H1 (cell line): ENCODE measurements at regions not wholly inside any gene's neighbourhood (a gene's known extent, or its start where the extent isn't known, plus 50 kb on each side); places are given as distances from the start of the nearest gene placed in this dataset.

Source experiments
- CTCF ChIA-PET: fragments of 300-600 bp; sonication (Branson Sonifier 250); formaldehyde crosslinking; loops from one replicate; lab custom pipeline; 2021; ENCODE audit not compliant: partially characterized antibody; lab: Charles Lee
- POLR2A ChIA-PET: fragments of 300-600 bp; sonication (Branson Sonifier 250); formaldehyde crosslinking; loops from one replicate; lab custom pipeline; 2021; ENCODE audit warnings: inconsistent platforms; ENCODE audit not compliant: partially characterized antibody; lab: Charles Lee
- DNase-seq, 2 experiments: peaks; one replicate each; pipeline versions ENCODE4 v3.0.0 to v3.0.0-alpha.2; 2010 to 2022; ENCODE audit warnings: low spot score in 2 of 2, low read depth in 1 of 2, mixed read lengths in 1 of 2
- FAIRE-seq: peaks from 2 replicates; lab custom pipeline; 2011; peaks lifted over from hg19 to GRCh38; lab: Jason Lieb, UNC
- H2AFZ ChIP-seq: 2 replicates; pipeline ENCODE4 v1.8.1; 2012; ENCODE audit warnings: low read length, inconsistent platforms
- H2AK5ac ChIP-seq: 2 replicates; pipeline ENCODE4 v1.6.1; 2013; ENCODE audit warnings: low read depth, low read length
- H2BK120ac ChIP-seq: replicated peaks from 2 replicates; pipeline ENCODE3; 2013; ENCODE audit warnings: low read depth, low read length, inconsistent platforms
- H2BK12ac ChIP-seq: 2 replicates; pipeline ENCODE4 v1.6.1; 2013; ENCODE audit warnings: low read depth, low read length
- H2BK15ac ChIP-seq: 2 replicates; pipeline ENCODE4 v1.6.1; 2013; ENCODE audit warnings: low read length
- H2BK20ac ChIP-seq: 2 replicates; pipeline ENCODE4 v1.6.1; 2013; ENCODE audit warnings: low read length
- H2BK5ac ChIP-seq: 2 replicates; pipeline ENCODE4 v1.6.1; 2013; ENCODE audit warnings: low read depth, low read length
- H3K14ac ChIP-seq: 2 replicates; pipeline ENCODE4 v1.6.1; 2013; ENCODE audit warnings: inconsistent platforms; ENCODE audit not compliant: insufficient read length
- H3K18ac ChIP-seq: 2 replicates; pipeline ENCODE4 v1.6.1; 2013; ENCODE audit warnings: low read length; ENCODE audit errors: extremely low read depth
- H3K23ac ChIP-seq: 2 replicates; pipeline ENCODE4 v1.6.1; 2013; ENCODE audit warnings: inconsistent platforms; ENCODE audit not compliant: insufficient read length
- H3K23me2 ChIP-seq: 2 replicates; pipeline ENCODE4 v1.6.1; 2013; ENCODE audit warnings: low read depth, low read length
- H3K27ac ChIP-seq: 2 replicates; pipeline ENCODE4 v1.6.1; 2011; ENCODE audit warnings: low read depth, low read length, inconsistent platforms
- H3K27me3 ChIP-seq, 4 experiments: replicated peaks in 1 of 4; 1 replicate in 1 of 4; 2 replicates in 3 of 4; pipeline versions ENCODE4 v1.6.1 to v1.8.1; 2011 to 2013; ENCODE audit warnings: low read length in 3 of 4, mild to moderate bottlenecking in 3 of 4, inconsistent platforms in 2 of 4, mixed read lengths in 2 of 4, moderate library complexity in 1 of 4; ENCODE audit not compliant: control insufficient read depth in 3 of 4, insufficient read depth in 3 of 4; ENCODE audit errors: extremely low read depth in 1 of 4
- H3K36me3 ChIP-seq, 4 experiments: 2 replicates each; pipeline versions ENCODE4 v1.6.1 to v1.8.1; 2011 to 2013; ENCODE audit warnings: mild to moderate bottlenecking in 4 of 4, low read length in 3 of 4, moderate library complexity in 2 of 4, control low read depth in 1 of 4, inconsistent platforms in 1 of 4; ENCODE audit not compliant: insufficient read depth in 4 of 4, control insufficient read depth in 2 of 4
- H3K4ac ChIP-seq: replicated peaks from 2 replicates; pipeline ENCODE3; 2013; ENCODE audit warnings: low read length, low read depth, mixed read lengths, inconsistent platforms; ENCODE audit not compliant: insufficient read length
- H3K4me1 ChIP-seq, 4 experiments: replicated peaks in 1 of 4; 1 replicate in 1 of 4; 2 replicates in 3 of 4; pipeline versions ENCODE4 v1.6.1 to v1.8.1; 2011 to 2013; ENCODE audit warnings: low read length in 3 of 4, inconsistent platforms in 2 of 4, mixed read lengths in 1 of 4; ENCODE audit not compliant: insufficient read depth in 4 of 4, control insufficient read depth in 3 of 4
- H3K4me2 ChIP-seq, 2 experiments: 2 replicates each; pipeline versions ENCODE4 v1.6.1 to v1.8.1; 2011 to 2013; ENCODE audit warnings: low read depth in 2 of 2, low read length in 2 of 2, control low read depth in 1 of 2, inconsistent platforms in 1 of 2, mild to moderate bottlenecking in 1 of 2; ENCODE audit not compliant: insufficient read depth in 1 of 2
- H3K4me3 ChIP-seq, 4 experiments: fragments of 200-600, 300-600 bp in 1 of 4; sonication (generic), shearing (Covaris generic), sonication (Bioruptor Twin) in 1 of 4; 2 replicates each; pipeline versions ENCODE4 v1.5.1 to v1.8.1; 2011 to 2016; ENCODE audit warnings: low read length in 4 of 4, low read depth in 3 of 4, control low read depth in 2 of 4, inconsistent platforms in 2 of 4, mild to moderate bottlenecking in 2 of 4, mixed read lengths in 1 of 4, moderate library complexity in 1 of 4; ENCODE audit not compliant: insufficient read depth in 2 of 4; ENCODE audit errors: extremely low read depth in 1 of 4
- H3K56ac ChIP-seq: replicated peaks from 2 replicates; pipeline ENCODE3; 2013; ENCODE audit warnings: low read depth, mild to moderate bottlenecking, mixed read lengths, low read length, inconsistent platforms; ENCODE audit not compliant: insufficient read length
- H3K79me1 ChIP-seq: 2 replicates; pipeline ENCODE4 v1.6.1; 2013; ENCODE audit warnings: low read depth, low read length, control low read depth
- H3K79me2 ChIP-seq, 2 experiments: 2 replicates each; pipeline versions ENCODE4 v1.6.1 to v1.8.1; 2012 to 2013; ENCODE audit warnings: low read length in 2 of 2, mild to moderate bottlenecking in 2 of 2, inconsistent platforms in 1 of 2; ENCODE audit not compliant: insufficient read depth in 2 of 2, control insufficient read depth in 1 of 2
- H3K9ac ChIP-seq, 4 experiments: replicated peaks in 1 of 4; 1 replicate in 1 of 4; 2 replicates in 3 of 4; pipeline versions ENCODE4 v1.6.1 to v1.8.1; 2011 to 2013; ENCODE audit warnings: low read depth in 3 of 4, low read length in 3 of 4, control low read depth in 2 of 4, mild to moderate bottlenecking in 2 of 4, moderate library complexity in 2 of 4, inconsistent platforms in 1 of 4; ENCODE audit errors: extremely low read depth in 1 of 4
- H3K9me3 ChIP-seq, 2 experiments: 2 replicates each; pipeline versions ENCODE4 v1.6.1 to v1.8.1; 2012 to 2013; ENCODE audit warnings: mild to moderate bottlenecking in 2 of 2, moderate library complexity in 2 of 2, control low read depth in 1 of 2, inconsistent platforms in 1 of 2, low read depth in 1 of 2, low read length in 1 of 2, mixed read lengths in 1 of 2; ENCODE audit not compliant: insufficient read depth in 2 of 2
- H4K20me1 ChIP-seq, 2 experiments: replicated peaks in 1 of 2; 2 replicates each; pipeline versions ENCODE3 to v1.8.1; 2011 to 2013; ENCODE audit warnings: inconsistent platforms in 2 of 2, low read length in 2 of 2, mild to moderate bottlenecking in 1 of 2; ENCODE audit not compliant: insufficient read depth in 2 of 2, control insufficient read depth in 1 of 2
- H4K5ac ChIP-seq: 2 replicates; pipeline ENCODE4 v1.6.1; 2013; ENCODE audit warnings: low read length, low read depth, mixed read lengths, inconsistent platforms; ENCODE audit not compliant: insufficient read length
- H4K8ac ChIP-seq: 2 replicates; pipeline ENCODE4 v1.8.0; 2013; ENCODE audit warnings: mild to moderate bottlenecking, moderate library complexity, low read length, inconsistent platforms; ENCODE audit not compliant: insufficient read depth; ENCODE audit errors: extremely low read depth
- H4K91ac ChIP-seq: replicated peaks from 2 replicates; pipeline ENCODE3; 2013; ENCODE audit warnings: low read length, mixed read lengths, inconsistent platforms; ENCODE audit not compliant: insufficient read length
- BACH1 ChIP-seq: IDR thresholded peaks from 2 replicates; pipeline ENCODE4 v1.6.1; 2012; ENCODE audit warnings: low read length, improper control_type of control experiment
- CBX5 ChIP-seq: fragments of 300-800, 300-1000 bp; sonication (generic); IDR thresholded peaks from 2 replicates; pipeline ENCODE4 v1.7.1; 2016; ENCODE audit warnings: antibody characterized with exemption, low read length, low read depth
- CHD2 ChIP-seq: IDR thresholded peaks from 2 replicates; pipeline ENCODE4 v1.6.1; 2012; ENCODE audit warnings: low read length, improper control_type of control experiment
- CTBP2 ChIP-seq: IDR thresholded peaks from 2 replicates; pipeline ENCODE4 v1.7.0; 2011; ENCODE audit warnings: borderline replicate concordance, mild to moderate bottlenecking, moderate library complexity, mixed read lengths, low read length; ENCODE audit not compliant: insufficient read depth, insufficient read length
- POLR2A ChIP-seq, 2 experiments: IDR thresholded peaks; 1 replicate in 1 of 2; 2 replicates in 1 of 2; pipeline ENCODE4 v1.6.1; 2011; ENCODE audit warnings: low read depth in 2 of 2, low read length in 2 of 2, mild to moderate bottlenecking in 2 of 2; ENCODE audit errors: control extremely low read depth in 1 of 2
- POU5F1 ChIP-seq: IDR thresholded peaks from 2 replicates; pipeline ENCODE4 v1.6.1; 2011; ENCODE audit warnings: low read depth, mild to moderate bottlenecking, low read length, moderate library complexity
- SIN3A ChIP-seq, 2 experiments: IDR thresholded peaks in 1 of 2; conservative IDR thresholded peaks in 1 of 2; 2 replicates each; pipeline ENCODE4 v1.6.1; 2011 to 2012; ENCODE audit warnings: low read length in 2 of 2, improper control_type of control experiment in 1 of 2, low read depth in 1 of 2, mild to moderate bottlenecking in 1 of 2
- TAF7 ChIP-seq: optimal IDR thresholded peaks from 2 replicates; pipeline ENCODE3; 2011; ENCODE audit warnings: low read depth, mild to moderate bottlenecking, inconsistent platforms, low read length, moderate library complexity, borderline replicate concordance
- TBP ChIP-seq: IDR thresholded peaks from 2 replicates; pipeline ENCODE4 v1.6.1; 2011; ENCODE audit warnings: low read depth, low read length, improper control_type of control experiment
- WGBS, 2 experiments: shearing (Covaris generic) in 1 of 2; methylation state at CpG; one replicate each; pipeline versions ENCODE4 v1.1.6 to v1.1.7; 2013 to 2015; ENCODE audit warnings: low lambda C conversion rate in 2 of 2, mixed read lengths in 2 of 2, inconsistent platforms in 1 of 2, low coverage in 1 of 2, missing lambda C conversion rate in 1 of 2; ENCODE audit not compliant: insufficient replicate concordance in 2 of 2, insufficient coverage in 1 of 2, insufficient read length in 1 of 2; ENCODE audit errors: extremely low coverage in 1 of 2, missing lambda C conversion rate in 1 of 2; 5-methylcytosine and 5-hydroxymethylcytosine counted together
- TF ChIP-seq, protein P1 (sequence below), 3 experiments: IDR thresholded peaks; 1 replicate in 2 of 3; 2 replicates in 1 of 3; pipeline versions ENCODE4 v1.5.1 to v1.6.1; 2011; ENCODE audit warnings: low read length in 3 of 3, mild to moderate bottlenecking in 3 of 3, inconsistent platforms in 2 of 3, low read depth in 1 of 3, moderate library complexity in 1 of 3; ENCODE audit not compliant: insufficient read depth in 1 of 3; ENCODE audit errors: control extremely low read depth in 1 of 3
- TF ChIP-seq, protein P2 (sequence below): IDR thresholded peaks from 2 replicates; pipeline ENCODE4 v1.6.1; 2012; ENCODE audit warnings: low read length, inconsistent platforms

DNA sequence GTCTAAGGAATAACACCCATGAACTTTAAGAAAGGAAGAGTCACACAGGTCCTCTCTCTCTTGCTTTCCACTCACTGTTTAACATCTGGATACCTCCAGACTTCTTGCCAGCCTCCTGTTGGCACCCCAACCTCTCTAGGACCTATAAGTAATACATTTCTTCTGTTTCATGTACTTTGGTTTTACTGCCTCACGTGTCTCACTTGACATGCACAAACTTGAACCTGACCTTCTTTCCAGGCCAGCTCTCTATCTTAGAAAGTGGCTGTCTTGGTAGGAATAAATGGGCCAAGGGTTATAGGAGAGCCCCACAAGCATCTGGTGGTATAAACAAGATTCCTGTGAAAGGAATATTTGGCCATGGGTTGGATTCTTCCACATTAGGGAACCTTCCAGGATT lies 614.8 kb upstream of the AGA start:
- H2BK12ac ChIP-seq, result no peak overlapping the region
- no peak overlapping the region for H2BK120ac ChIP-seq
- CTCF ChIA-PET, result no interaction called here
- 88% methylated on average over 1 of the region's 1 CpG; no CpG with 5 or more reads in 1 of the 2 experiments for WGBS, 2 experiments
- H4K91ac ChIP-seq, result no peak overlapping the region
- no peak for FAIRE-seq
- H3K27ac ChIP-seq, result no peak overlapping the region
- TF ChIP-seq TAF7, result no peak
- TF ChIP-seq SIN3A (conservative IDR thresholded peaks at IDR 0.05 in 1 of 2, IDR thresholded peaks at IDR 0.05 in 1 of 2; ENCODE audit: low read depth in 1 of 2, low read length in 2 of 2), result no peak
- no peak for TF ChIP-seq POU5F1
- TF ChIP-seq, protein P1, sequence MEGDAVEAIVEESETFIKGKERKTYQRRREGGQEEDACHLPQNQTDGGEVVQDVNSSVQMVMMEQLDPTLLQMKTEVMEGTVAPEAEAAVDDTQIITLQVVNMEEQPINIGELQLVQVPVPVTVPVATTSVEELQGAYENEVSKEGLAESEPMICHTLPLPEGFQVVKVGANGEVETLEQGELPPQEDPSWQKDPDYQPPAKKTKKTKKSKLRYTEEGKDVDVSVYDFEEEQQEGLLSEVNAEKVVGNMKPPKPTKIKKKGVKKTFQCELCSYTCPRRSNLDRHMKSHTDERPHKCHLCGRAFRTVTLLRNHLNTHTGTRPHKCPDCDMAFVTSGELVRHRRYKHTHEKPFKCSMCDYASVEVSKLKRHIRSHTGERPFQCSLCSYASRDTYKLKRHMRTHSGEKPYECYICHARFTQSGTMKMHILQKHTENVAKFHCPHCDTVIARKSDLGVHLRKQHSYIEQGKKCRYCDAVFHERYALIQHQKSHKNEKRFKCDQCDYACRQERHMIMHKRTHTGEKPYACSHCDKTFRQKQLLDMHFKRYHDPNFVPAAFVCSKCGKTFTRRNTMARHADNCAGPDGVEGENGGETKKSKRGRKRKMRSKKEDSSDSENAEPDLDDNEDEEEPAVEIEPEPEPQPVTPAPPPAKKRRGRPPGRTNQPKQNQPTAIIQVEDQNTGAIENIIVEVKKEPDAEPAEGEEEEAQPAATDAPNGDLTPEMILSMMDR (IDR thresholded peaks at IDR 0.05; ENCODE audit: control extremely low read depth in 1 of 3, insufficient read depth in 1 of 3, low read depth in 1 of 3, low read length in 3 of 3), result no peak
- no peak for TF ChIP-seq BACH1
- no peak for TF ChIP-seq CHD2
- TF ChIP-seq, protein P2, sequence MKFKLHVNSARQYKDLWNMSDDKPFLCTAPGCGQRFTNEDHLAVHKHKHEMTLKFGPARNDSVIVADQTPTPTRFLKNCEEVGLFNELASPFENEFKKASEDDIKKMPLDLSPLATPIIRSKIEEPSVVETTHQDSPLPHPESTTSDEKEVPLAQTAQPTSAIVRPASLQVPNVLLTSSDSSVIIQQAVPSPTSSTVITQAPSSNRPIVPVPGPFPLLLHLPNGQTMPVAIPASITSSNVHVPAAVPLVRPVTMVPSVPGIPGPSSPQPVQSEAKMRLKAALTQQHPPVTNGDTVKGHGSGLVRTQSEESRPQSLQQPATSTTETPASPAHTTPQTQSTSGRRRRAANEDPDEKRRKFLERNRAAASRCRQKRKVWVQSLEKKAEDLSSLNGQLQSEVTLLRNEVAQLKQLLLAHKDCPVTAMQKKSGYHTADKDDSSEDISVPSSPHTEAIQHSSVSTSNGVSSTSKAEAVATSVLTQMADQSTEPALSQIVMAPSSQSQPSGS, result no peak
- TF ChIP-seq CTBP2, result no peak
- no peak for TF ChIP-seq CBX5
- no peak for TF ChIP-seq TBP
- no peak for TF ChIP-seq POLR2A (IDR thresholded peaks at IDR 0.05; ENCODE audit: control extremely low read depth in 1 of 2, low read depth in 2 of 2, low read length in 2 of 2)
- H2AFZ ChIP-seq, result no peak overlapping the region
- no peak overlapping the region for H3K9ac ChIP-seq
- no peak overlapping the region for H2BK5ac ChIP-seq
- H3K27me3 ChIP-seq, result no peaks in the 10 kb centered on the region
- H3K23ac ChIP-seq, result no peak overlapping the region
- no peak overlapping the region for H2BK15ac ChIP-seq
- POLR2A ChIA-PET, result no interaction called here
- H4K5ac ChIP-seq, result no peak overlapping the region
- H4K8ac ChIP-seq, result no peak overlapping the region
- no peak overlapping the region for H3K4ac ChIP-seq
- H3K14ac ChIP-seq, result no peak overlapping the region
- H2AK5ac ChIP-seq, result no peak overlapping the region
- no peaks in the 10 kb centered on the region for H3K36me3 ChIP-seq
- H3K23me2 ChIP-seq, result no peaks in the 10 kb centered on the region
- H3K79me1 ChIP-seq, result no peaks in the 10 kb centered on the region
- H3K56ac ChIP-seq, result no peak overlapping the region
- no peaks in the 10 kb centered on the region for H3K79me2 ChIP-seq
- no peaks in the 10 kb centered on the region; a peak in 1 of 7 replicates for H3K4me1 ChIP-seq
- no peak overlapping the region for H3K4me3 ChIP-seq
- H4K20me1 ChIP-seq, result no peaks in the 10 kb centered on the region
- DNase-seq, result no peak
- H3K18ac ChIP-seq, result no peak overlapping the region
- no peak overlapping the region for H2BK20ac ChIP-seq
- H3K4me2 ChIP-seq, result no peak overlapping the region
- H3K9me3 ChIP-seq, result no peaks in the 10 kb centered on the region
